HG03354 (cell line): ENCODE measurements at regions not wholly inside any gene's neighbourhood (a gene's known extent, or its start where the extent isn't known, plus 50 kb on each side); places are given as distances from the start of the nearest gene placed in this dataset.

Experiments used
- ATAC-seq: cut with Tn5 transposase; IDR thresholded peaks from one replicate; pipeline ENCODE4 v1.9.1; 2021; ENCODE audit warnings: mild to moderate bottlenecking; ENCODE audit not compliant: unreplicated experiment, poor library complexity, severe bottlenecking

GRCh38 chr5:124990723-124991122 is 244.3 kb upstream of the ZNF608 start:
- no peak for ATAC-seq

GRCh38 chr5:124995421-124995820 is 249.0 kb upstream of the ZNF608 start:
- no peak for ATAC-seq

- no peak for ATAC-seq
Measured at GRCh38 chr5:124996023-124996763, 249.8 kb upstream of the ZNF608 start.

GRCh38 chr5:124996764-124997077 is 250.3 kb upstream of the ZNF608 start:
- no peak for ATAC-seq

- ATAC-seq, result no peak
Measured at GRCh38 chr5:124997186-124997893, 250.9 kb upstream of the ZNF608 start.

GRCh38 chr5:124998520-124998919 is 252.1 kb upstream of the ZNF608 start:
- ATAC-seq, result no peak

GRCh38 chr5:125002727-125003598 is 256.5 kb upstream of the ZNF608 start:
- peak; percentile 20 for ATAC-seq

- ATAC-seq, result no peak
Measured at GRCh38 chr5:125004009-125004408, 257.6 kb upstream of the ZNF608 start.

GRCh38 chr5:125005266-125005665 is 258.8 kb upstream of the ZNF608 start:
- no peak for ATAC-seq

GRCh38 chr5:125006011-125006685 is 259.7 kb upstream of the ZNF608 start:
- ATAC-seq, result peak; percentile 73

GRCh38 chr5:125010356-125010755 is 263.9 kb upstream of the ZNF608 start:
- no peak for ATAC-seq

GRCh38 chr5:125011014-125011413 is 264.6 kb upstream of the ZNF608 start:
- ATAC-seq, result peak; percentile 62

GRCh38 chr5:125011419-125011818 is 265.0 kb upstream of the ZNF608 start:
- ATAC-seq, result peak; percentile 24

GRCh38 chr5:125011947-125012346 is 265.5 kb upstream of the ZNF608 start:
- ATAC-seq, result peak; percentile 27

- no peak for ATAC-seq
Measured at GRCh38 chr5:125012727-125013451, 266.4 kb upstream of the ZNF608 start.

GRCh38 chr5:125014202-125014601 is 267.8 kb upstream of the ZNF608 start:
- ATAC-seq, result no peak

GRCh38 chr5:125017796-125018195 is 271.4 kb upstream of the ZNF608 start:
- no peak for ATAC-seq

GRCh38 chr5:125023673-125024072 is 277.2 kb upstream of the ZNF608 start:
- ATAC-seq, result no peak
